SU-DHL-6 (cell line): ENCODE measurements at regions not wholly inside any gene's neighbourhood (a gene's known extent, or its start where the extent isn't known, plus 50 kb on each side); places are given as distances from the start of the nearest gene placed in this dataset.

ENCODE experiments used
- EZH2phosphoT487 ChIP-seq: fragments of 200-600 bp; sonication (generic), shearing (Covaris generic); conservative IDR thresholded peaks from 2 replicates; pipeline ENCODE4 v1.6.1; 2018; ENCODE audit warnings: mild to moderate bottlenecking, antibody characterized with exemption, low read length, moderate library complexity, mixed read lengths
- TF ChIP-seq, protein P1 (sequence below): fragments of 200-600 bp; sonication (generic); IDR thresholded peaks from one replicate; pipeline ENCODE4 v1.5.1; 2017; ENCODE audit warnings: antibody characterized with exemption, mild to moderate bottlenecking, low read length, moderate library complexity; ENCODE audit not compliant: insufficient read depth, poor library complexity, severe bottlenecking

DNA sequence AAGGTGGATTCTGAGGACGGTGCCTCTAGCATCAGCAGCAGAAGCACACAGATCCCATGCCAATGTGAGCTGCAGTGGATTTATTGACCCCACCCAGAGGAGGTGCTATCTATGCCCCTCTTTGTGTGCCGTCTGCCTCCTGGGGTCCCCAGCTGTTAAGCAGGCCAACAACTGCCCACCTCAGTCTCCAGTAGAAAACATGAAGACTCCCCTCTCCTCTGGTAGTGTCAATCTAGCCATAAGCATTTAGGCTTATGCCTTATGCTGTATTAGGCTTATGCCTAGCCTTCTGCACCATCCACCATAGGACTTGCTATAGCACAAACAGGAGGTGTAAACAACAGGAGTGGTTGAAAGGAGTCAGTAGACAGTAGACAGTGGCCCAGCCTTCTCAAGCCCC, 417.9 kb upstream of the C16orf82 start:
- TF ChIP-seq, protein P1, sequence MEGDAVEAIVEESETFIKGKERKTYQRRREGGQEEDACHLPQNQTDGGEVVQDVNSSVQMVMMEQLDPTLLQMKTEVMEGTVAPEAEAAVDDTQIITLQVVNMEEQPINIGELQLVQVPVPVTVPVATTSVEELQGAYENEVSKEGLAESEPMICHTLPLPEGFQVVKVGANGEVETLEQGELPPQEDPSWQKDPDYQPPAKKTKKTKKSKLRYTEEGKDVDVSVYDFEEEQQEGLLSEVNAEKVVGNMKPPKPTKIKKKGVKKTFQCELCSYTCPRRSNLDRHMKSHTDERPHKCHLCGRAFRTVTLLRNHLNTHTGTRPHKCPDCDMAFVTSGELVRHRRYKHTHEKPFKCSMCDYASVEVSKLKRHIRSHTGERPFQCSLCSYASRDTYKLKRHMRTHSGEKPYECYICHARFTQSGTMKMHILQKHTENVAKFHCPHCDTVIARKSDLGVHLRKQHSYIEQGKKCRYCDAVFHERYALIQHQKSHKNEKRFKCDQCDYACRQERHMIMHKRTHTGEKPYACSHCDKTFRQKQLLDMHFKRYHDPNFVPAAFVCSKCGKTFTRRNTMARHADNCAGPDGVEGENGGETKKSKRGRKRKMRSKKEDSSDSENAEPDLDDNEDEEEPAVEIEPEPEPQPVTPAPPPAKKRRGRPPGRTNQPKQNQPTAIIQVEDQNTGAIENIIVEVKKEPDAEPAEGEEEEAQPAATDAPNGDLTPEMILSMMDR = no peak
- TF ChIP-seq EZH2phosphoT487 = no peak
